ENCODE measurements at regions not wholly inside any gene's neighbourhood (a gene's known extent, or its start where the extent isn't known, plus 50 kb on each side); places are given as distances from the start of the nearest gene placed in this dataset.

GRCh38 chr9:20037699-20038098, 248.9 kb upstream of the SLC24A2 start:
- intact Hi-C loops (cut with micrococcal nuclease) = no loop called here
- no peak overlapping the region for H2AK9ac ChIP-seq (replicated peaks; ENCODE audit: low read depth, low read length, poor library complexity)
- H3K56ac ChIP-seq (ENCODE audit: extremely low read depth, insufficient read depth, low read length) = no peak overlapping the region
- no peak overlapping the region for H3K9ac ChIP-seq (ENCODE audit: low read depth, low read length)
- no peaks in the 10 kb centered on the region for H3K9me3 ChIP-seq (ENCODE audit: control insufficient read depth, insufficient read depth, low read length)
- BruUV-seq (replicated peaks) = no TSS peak
- H3K79me1 ChIP-seq (ENCODE audit: low read depth in 1 of 2, low read length in 2 of 2) = no peaks in the 10 kb centered on the region
- H3K36me3 ChIP-seq (ENCODE audit: control insufficient read depth, insufficient read depth, low read length) = no peaks in the 10 kb centered on the region
- ChIA-PET POLR2A (ENCODE audit: unreplicated experiment) (interaction anchor here (0.5 kb wide), 1 partner anchor 34 kb away, joined by 3 read pairs; no protein-coding TSS in a partner anchor), CTCF (no interaction called here)
- H3K18ac ChIP-seq (ENCODE audit: low read depth, low read length) = no peak overlapping the region
- DNase-seq = no peak
- H3K4me2 ChIP-seq (ENCODE audit: low read depth, low read length) = no peak overlapping the region
- H2BK120ac ChIP-seq (ENCODE audit: low read depth, low read length) = no peak overlapping the region
- H3K14ac ChIP-seq (replicated peaks; ENCODE audit: low read depth, low read length) = no peak overlapping the region
- dilution Hi-C loops (cut with HindIII; ENCODE audit: low sequenced_read_pairs, unreplicated experiment) = no loop called here
- ATAC-seq (ENCODE audit: low read depth) = no peak
- no peak overlapping the region for H2BK20ac ChIP-seq (ENCODE audit: low read depth, low read length)
- H2AK5ac ChIP-seq (ENCODE audit: low read depth, low read length) = no peak overlapping the region
- no peaks in the 10 kb centered on the region for H3K4me1 ChIP-seq (ENCODE audit: control insufficient read depth, insufficient read depth, low read length)
- H4K5ac ChIP-seq (ENCODE audit: low read depth, low read length) = no peak overlapping the region
- H3K4me3 ChIP-seq (ENCODE audit: insufficient read depth, low read depth, low read length) = no peak overlapping the region
- H2BK15ac ChIP-seq (ENCODE audit: low read depth, low read length) = no peak overlapping the region
- TF ChIP-seq POLR2A (IDR thresholded peaks at IDR 0.05; ENCODE audit: low read depth, low read length) (no peak), RFX5 (IDR thresholded peaks at IDR 0.05; ENCODE audit: low read depth, low read length) (no peak), MAZ (IDR thresholded peaks at IDR 0.05; ENCODE audit: borderline replicate concordance, low read depth, low read length) (no peak), MAFK (IDR thresholded peaks at IDR 0.05; ENCODE audit: low read depth, low read length) (no peak), NFE2L2 (IDR thresholded peaks at IDR 0.05; ENCODE audit: low read depth, low read length) (no peak), CEBPB (IDR thresholded peaks at IDR 0.05; ENCODE audit: low read depth, low read length) (no peak), FOS (IDR thresholded peaks at IDR 0.05; ENCODE audit: low read depth, low read length) (no peak), RCOR1 (IDR thresholded peaks at IDR 0.05; ENCODE audit: insufficient replicate concordance, low read length) (no peak), CHD1 (IDR thresholded peaks at IDR 0.05; ENCODE audit: low read depth, low read length) (no peak), SMC3 (IDR thresholded peaks at IDR 0.05; ENCODE audit: low read depth, low read length) (no peak), CTCF (conservative IDR thresholded peaks at IDR 0.05; ENCODE audit: low read depth, low read length) (no peak), BHLHE40 (IDR thresholded peaks at IDR 0.05; ENCODE audit: low read depth, low read length) (no peak), ELK1 (IDR thresholded peaks at IDR 0.05; ENCODE audit: borderline replicate concordance, low read depth, low read length) (no peak)
- no peak overlapping the region for H3K23ac ChIP-seq (ENCODE audit: low read depth, low read length)
- no CpG with 5 or more reads among the region's 1 CpG for WGBS, 2 experiments (ENCODE audit: extremely low coverage in 2 of 2, insufficient read length in 1 of 2)
- H3K27ac ChIP-seq (ENCODE audit: insufficient read depth, low read length) = no peak overlapping the region
- in situ Hi-C loops (cut with MboI; ENCODE audit: low sequenced_read_pairs) = no loop called here
- no peaks in the 10 kb centered on the region for H3K9me1 ChIP-seq (ENCODE audit: insufficient read depth, low read length)
- H3K4ac ChIP-seq (ENCODE audit: low read depth, low read length) = no peak overlapping the region
- H2BK5ac ChIP-seq (ENCODE audit: low read depth, low read length, poor library complexity, severe bottlenecking) = no peak overlapping the region
- H4K20me1 ChIP-seq (ENCODE audit: insufficient read depth, low read length) = no peaks in the 10 kb centered on the region
- no peak overlapping the region for H2AFZ ChIP-seq (replicated peaks; ENCODE audit: low read length, poor library complexity)
- no peak overlapping the region for H4K91ac ChIP-seq (ENCODE audit: insufficient read depth, low read depth, low read length)
- H4K8ac ChIP-seq (ENCODE audit: low read depth in 2 of 2, low read length in 2 of 2) = no peak overlapping the region
- H3K27me3 ChIP-seq (ENCODE audit: control insufficient read depth, insufficient read depth, low read length) = peaks cover 6% of the 10 kb centered on the region
